Motor neuron (in vitro differentiated cells): ENCODE measurements at regions not wholly inside any gene's neighbourhood (a gene's known extent, or its start where the extent isn't known, plus 50 kb on each side); places are given as distances from the start of the nearest gene placed in this dataset.

Source experiments
- ATAC-seq, 8 experiments: fragments of 200-7000 bp; cut with Tn5 transposase; replicated peaks in 6 of 8; 2 replicates each; pipeline ENCODE4 v1.8.0; 2021; ENCODE audit warnings: mild to moderate bottlenecking in 8 of 8, moderate library complexity in 8 of 8
- H3K27ac ChIP-seq, 2 donors: fragments of 250-450 bp; sonication (Bioruptor Pico); 2 replicates each; pipeline ENCODE4 v1.9.0; 2021; ENCODE audit warnings: antibody characterized with exemption in 2 of 2, mild to moderate bottlenecking in 2 of 2, moderate library complexity in 1 of 2
- H3K4me1 ChIP-seq, 2 donors: fragments of 250-450 bp; sonication (Bioruptor Pico); replicated peaks in 1 of 2; 2 replicates each; pipeline ENCODE4 v1.6.1; 2021; ENCODE audit warnings: antibody characterized with exemption in 2 of 2, mild to moderate bottlenecking in 2 of 2, moderate library complexity in 1 of 2
- H3K4me3 ChIP-seq, 5 donors: fragments of 250-450 bp; sonication (Bioruptor Pico); 2 replicates each; pipeline ENCODE4 v1.9.0; 2021; ENCODE audit warnings: antibody characterized with exemption in 5 of 5, mild to moderate bottlenecking in 5 of 5, moderate library complexity in 4 of 5
- WGBS, 10 experiments: fragments of 450-650 bp; shearing (Covaris generic); methylation state at CpG; one replicate each; pipeline ENCODE4 v1.0.0; 2022; 5-methylcytosine and 5-hydroxymethylcytosine counted together
- in situ Hi-C, 9 experiments: fragments of 400-800 bp; cut with MboI; loops; one replicate each; pipeline ENCODE4 v1.15.0; 2021; ENCODE audit warnings: low sequenced_read_pairs in 9 of 9, low pct_unique_long_range_greater_than_20kb in 2 of 9; ENCODE audit not compliant: unreplicated experiment in 9 of 9

DNA sequence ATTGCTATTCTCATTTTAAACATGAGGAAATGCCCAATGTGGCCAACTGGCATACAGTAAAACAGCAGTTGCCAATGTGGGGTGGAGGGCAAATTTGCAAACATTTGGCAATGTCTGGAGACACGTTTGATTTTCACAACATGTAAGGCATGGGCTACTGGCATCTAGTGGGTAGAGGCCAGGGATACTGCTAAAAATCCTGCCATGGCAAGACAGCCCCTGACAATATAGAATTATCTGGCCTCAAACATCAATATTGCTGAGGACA is 168.6 kb downstream of the KCNE4 start:
- Histone ChIP-seq H3K27ac (no peak overlapping the region), H3K4me1 (peaks cover 8 to 9% of the 10 kb centered on the region in 2 donors), H3K4me3 (no peak overlapping the region)
- 0 to 33% (median 10%) methylated on average over 1 of the region's 1 CpG; no CpG with 5 or more reads in 6 of the 10 experiments for WGBS, 10 experiments
- in situ Hi-C loops, result no loop called here
- ATAC-seq, result no peak

DNA sequence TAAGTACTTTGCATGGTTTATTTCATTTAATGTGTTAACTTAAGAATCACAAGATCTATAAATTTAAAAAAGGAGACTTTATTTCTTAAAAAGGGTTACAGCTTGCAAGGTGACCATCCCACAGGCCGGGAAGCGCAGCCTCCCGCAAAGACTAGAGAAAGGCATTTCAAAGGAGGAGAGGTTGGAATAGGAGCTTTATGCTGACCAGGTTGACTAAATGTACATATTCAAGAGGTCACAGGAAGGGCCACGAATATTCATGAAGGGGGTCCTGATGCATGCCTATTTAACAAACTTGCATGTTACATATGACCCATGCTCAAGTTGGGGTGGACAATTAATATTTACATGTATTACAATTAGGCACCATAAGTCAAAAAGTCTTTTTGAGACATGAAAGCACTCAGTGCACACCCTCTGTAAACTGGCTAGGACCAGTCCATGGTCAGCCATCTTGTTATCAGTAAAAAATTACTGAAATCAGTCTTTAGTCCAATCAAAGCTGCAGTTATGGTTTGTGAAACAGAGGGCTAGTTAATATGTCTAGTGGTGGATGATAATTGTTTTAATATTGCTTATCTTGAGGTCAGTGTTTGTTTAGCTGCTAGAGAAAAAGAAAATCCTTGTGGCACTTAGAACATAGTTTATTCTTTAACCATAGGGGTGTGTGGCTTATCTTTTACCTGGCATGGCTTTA is 169.3 kb downstream of the KCNE4 start:
- ATAC-seq, result peak in 4 of 8 experiments; percentile 30 to 91 (median 90)
- Histone ChIP-seq H3K4me3 (no peak overlapping the region), H3K27ac (no peak overlapping the region), H3K4me1 (peaks cover 8 to 9% of the 10 kb centered on the region in 2 donors)
- WGBS, 10 experiments, result 7 to 90% (median 40%) methylated on average over 2 to 4 of the region's 4 CpGs; no CpG with 5 or more reads in 2 of the 10 experiments
- in situ Hi-C loops, result no loop called here

- WGBS, 10 experiments, result 72 to 100% (median 94%) methylated on average over 1 to 2 of the region's 2 CpGs; no CpG with 5 or more reads in 5 of the 10 experiments
- Histone ChIP-seq H3K4me3 (no peak overlapping the region), H3K4me1 (peaks cover 8 to 9% of the 10 kb centered on the region in 2 donors), H3K27ac (no peak overlapping the region)
- no peak for ATAC-seq
- in situ Hi-C loops, result no loop called here
Observed at GRCh38 chr2:223222397-223222796, 170.4 kb downstream of the KCNE4 start.

DNA sequence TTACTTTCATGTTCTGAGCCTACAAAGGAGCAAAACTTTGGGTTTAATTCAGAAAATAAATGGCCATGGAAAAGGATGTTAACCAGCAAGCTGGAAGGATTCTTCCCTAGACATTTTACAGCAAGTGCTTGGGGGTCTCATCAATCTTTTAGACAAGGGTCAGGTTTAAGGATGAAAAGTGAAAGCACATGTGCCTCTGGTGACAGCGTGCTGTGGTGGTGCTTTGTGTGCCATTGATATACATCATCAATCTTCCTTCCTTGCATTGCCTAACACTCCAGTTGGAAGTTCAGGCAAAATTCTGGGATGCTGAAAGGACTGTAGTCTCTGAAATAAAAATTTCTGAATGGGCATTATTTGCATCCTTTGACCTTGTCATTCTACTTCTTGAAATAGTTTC is 171.2 kb downstream of the KCNE4 start:
- Histone ChIP-seq H3K4me3 (no peak overlapping the region), H3K4me1 (peaks cover 8 to 9% of the 10 kb centered on the region in 2 donors), H3K27ac (no peak overlapping the region)
- in situ Hi-C loops, result no loop called here
- peak in 5 of 8 experiments; percentile 47 to 69 (median 54) for ATAC-seq
- WGBS, 10 experiments, result 0 to 20% (median 15%) methylated on average over 1 of the region's 1 CpG; no CpG with 5 or more reads in 6 of the 10 experiments

GRCh38 chr2:223225266-223225665 is 173.3 kb downstream of the KCNE4 start:
- no peak overlapping the region for H3K27ac ChIP-seq
- no peak for ATAC-seq
- in situ Hi-C loops, result no loop called here
- 31 to 100% (median 90%) methylated on average over 1 to 3 of the region's 3 CpGs; no CpG with 5 or more reads in 2 of the 10 experiments for WGBS, 10 experiments
- H3K4me1 ChIP-seq, result peaks cover 7 to 8% of the 10 kb centered on the region in 2 donors
- H3K4me3 ChIP-seq, result no peak overlapping the region

- no peak for ATAC-seq
- Histone ChIP-seq H3K27ac (no peak overlapping the region), H3K4me3 (no peak overlapping the region), H3K4me1 (peaks cover 0 to 8% of the 10 kb centered on the region in 2 donors)
- in situ Hi-C loops, result no loop called here
- WGBS, 10 experiments, result 0 to 89% (median 20%) methylated on average over 1 of the region's 1 CpG; no CpG with 5 or more reads in 3 of the 10 experiments
Observed at GRCh38 chr2:223226264-223226663, 174.3 kb downstream of the KCNE4 start.

GRCh38 chr2:223227338-223227737 is 175.3 kb downstream of the KCNE4 start:
- ATAC-seq, result peak in 1 of 8 experiments; percentile 70
- Histone ChIP-seq H3K27ac (no peak overlapping the region), H3K4me1 (peaks cover 0 to 8% of the 10 kb centered on the region in 2 donors), H3K4me3 (no peak overlapping the region)
- in situ Hi-C loops, result no loop called here
- WGBS, 10 experiments, result 0 to 100% (median 75%) methylated on average over 1 to 2 of the region's 2 CpGs; no CpG with 5 or more reads in 1 of the 10 experiments

DNA sequence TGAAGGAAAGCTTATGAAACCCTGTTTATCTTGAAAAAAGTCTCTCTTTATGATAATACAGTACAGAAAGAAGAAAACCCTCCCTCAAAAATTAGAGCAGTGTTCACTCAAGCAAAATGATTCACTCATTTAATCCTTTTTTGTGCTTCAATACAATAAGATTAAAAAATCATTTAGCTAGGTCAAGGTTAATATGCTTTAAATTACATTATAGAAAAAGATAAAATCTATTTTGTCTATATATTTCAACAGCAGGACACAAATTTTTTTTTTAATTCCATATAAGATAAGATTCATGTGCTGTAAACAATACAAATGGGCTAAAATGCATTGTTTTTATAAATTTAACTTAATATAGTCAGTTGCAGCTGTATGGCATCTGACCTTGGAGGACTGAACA is 176.9 kb downstream of the KCNE4 start:
- H3K27ac ChIP-seq, result no peak overlapping the region
- H3K4me1 ChIP-seq, result no peaks in the 10 kb centered on the region
- no peak overlapping the region for H3K4me3 ChIP-seq
- in situ Hi-C loops, result no loop called here
- ATAC-seq, result no peak

DNA sequence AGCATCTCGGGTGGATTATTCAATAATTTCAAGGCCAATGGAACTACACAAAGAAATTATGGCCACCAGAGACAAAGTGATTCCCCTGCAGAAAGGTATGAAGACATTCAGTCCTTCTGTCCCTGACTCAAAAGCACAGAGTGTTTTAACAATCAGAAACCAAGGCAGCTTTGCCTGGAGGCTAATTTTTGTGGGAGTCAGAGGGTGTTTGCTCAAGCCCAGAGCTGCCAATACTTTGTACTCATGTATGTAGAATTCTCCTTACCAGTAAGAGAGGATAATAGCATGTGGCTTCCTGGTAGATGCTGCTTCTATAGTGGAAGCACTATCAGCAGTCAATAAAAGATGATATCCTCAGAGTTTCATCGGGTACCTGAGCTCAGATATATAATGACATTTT is 178.4 kb downstream of the KCNE4 start:
- H3K4me3 ChIP-seq, result no peak overlapping the region
- H3K4me1 ChIP-seq, result no peaks in the 10 kb centered on the region
- WGBS, 10 experiments, result 36 to 100% (median 74%) methylated on average over 1 to 2 of the region's 2 CpGs; no CpG with 5 or more reads in 1 of the 10 experiments
- no peak overlapping the region for H3K27ac ChIP-seq
- ATAC-seq, result peak in 3 of 8 experiments; percentile 39 to 82 (median 56)
- in situ Hi-C loops, result no loop called here

DNA sequence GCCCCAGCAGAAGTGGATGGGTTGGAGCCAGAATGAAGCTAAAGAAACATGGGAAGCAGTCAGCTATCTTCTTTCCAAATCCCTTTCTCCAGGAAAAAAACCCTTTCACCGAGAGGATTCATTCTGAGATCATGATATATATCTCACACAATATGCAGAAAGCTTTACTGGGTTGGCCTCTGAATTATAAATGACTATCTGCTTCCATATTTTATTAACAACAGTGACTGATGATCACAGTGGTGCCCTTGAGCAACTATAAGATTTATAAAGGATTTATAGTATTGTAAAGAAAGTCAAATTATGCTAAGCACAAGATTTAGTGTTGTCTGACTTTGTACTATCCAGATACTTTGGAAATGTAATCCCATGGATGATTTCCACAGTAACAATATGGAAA is 180.3 kb downstream of the KCNE4 start:
- Histone ChIP-seq H3K27ac (no peak overlapping the region), H3K4me1 (no peaks in the 10 kb centered on the region), H3K4me3 (no peak overlapping the region)
- WGBS, 10 experiments, result 20 to 100% (median 41%) methylated on average over 1 of the region's 1 CpG; no CpG with 5 or more reads in 4 of the 10 experiments
- in situ Hi-C loops, result no loop called here
- peak in 4 of 8 experiments; percentile 7 to 50 (median 18) for ATAC-seq

GRCh38 chr2:223232896-223233295 is 180.9 kb downstream of the KCNE4 start:
- H3K27ac ChIP-seq, result no peak overlapping the region
- no peaks in the 10 kb centered on the region for H3K4me1 ChIP-seq
- ATAC-seq, result no peak
- in situ Hi-C loops, result no loop called here
- H3K4me3 ChIP-seq, result no peak overlapping the region
- 8 to 90% (median 78%) methylated on average over 1 to 2 of the region's 2 CpGs for WGBS, 10 experiments

DNA sequence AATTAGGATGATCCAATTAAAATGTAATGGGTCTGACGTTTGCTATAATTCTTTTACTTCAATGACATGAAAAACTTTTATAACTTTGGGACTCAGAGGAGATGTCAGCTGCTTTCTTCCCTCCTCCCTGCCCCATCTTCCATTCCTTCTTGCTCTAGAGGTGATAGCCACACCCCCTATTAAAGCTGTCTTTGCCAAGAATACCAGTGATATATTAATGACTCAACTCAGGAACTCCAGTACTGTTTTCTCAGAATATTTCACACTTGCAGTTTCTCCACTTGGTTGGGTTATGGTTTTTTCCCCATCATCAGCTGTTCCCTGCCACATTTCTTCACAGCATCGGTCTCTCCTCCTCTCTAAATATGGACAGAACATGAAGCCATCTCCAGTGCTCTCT is 184.0 kb downstream of the KCNE4 start:
- Histone ChIP-seq H3K27ac (no peak overlapping the region), H3K4me1 (no peaks in the 10 kb centered on the region), H3K4me3 (no peak overlapping the region)
- peak in 2 of 8 experiments; percentile 51 to 72 for ATAC-seq
- in situ Hi-C loops, result no loop called here
- 0 to 85% (median 55%) methylated on average over 1 to 2 of the region's 2 CpGs; no CpG with 5 or more reads in 1 of the 10 experiments for WGBS, 10 experiments

DNA sequence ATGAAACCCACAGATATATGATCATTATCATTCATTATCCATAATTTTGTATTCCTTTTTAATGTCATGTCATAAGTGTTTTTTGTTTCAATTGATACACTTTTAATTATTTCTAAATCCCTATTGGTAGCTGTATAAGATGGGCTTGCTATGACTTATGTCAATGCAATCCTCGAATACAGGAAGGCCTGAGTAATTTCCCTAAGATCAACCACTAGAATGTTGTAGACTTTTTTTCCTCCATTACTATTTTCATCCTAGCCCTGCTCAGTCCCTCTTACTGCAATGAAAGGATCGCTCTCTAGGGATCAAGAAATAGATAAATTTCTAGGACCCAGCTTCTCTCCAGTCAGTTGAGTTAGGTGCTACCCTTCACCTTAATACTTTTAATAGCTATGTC is 186.3 kb downstream of the KCNE4 start:
- no peak overlapping the region for H3K27ac ChIP-seq
- in situ Hi-C loops, result no loop called here
- no peak for ATAC-seq
- H3K4me1 ChIP-seq, result no peaks in the 10 kb centered on the region
- no peak overlapping the region for H3K4me3 ChIP-seq
- WGBS, 10 experiments, result 31 to 100% (median 89%) methylated on average over 1 to 2 of the region's 2 CpGs; no CpG with 5 or more reads in 2 of the 10 experiments

DNA sequence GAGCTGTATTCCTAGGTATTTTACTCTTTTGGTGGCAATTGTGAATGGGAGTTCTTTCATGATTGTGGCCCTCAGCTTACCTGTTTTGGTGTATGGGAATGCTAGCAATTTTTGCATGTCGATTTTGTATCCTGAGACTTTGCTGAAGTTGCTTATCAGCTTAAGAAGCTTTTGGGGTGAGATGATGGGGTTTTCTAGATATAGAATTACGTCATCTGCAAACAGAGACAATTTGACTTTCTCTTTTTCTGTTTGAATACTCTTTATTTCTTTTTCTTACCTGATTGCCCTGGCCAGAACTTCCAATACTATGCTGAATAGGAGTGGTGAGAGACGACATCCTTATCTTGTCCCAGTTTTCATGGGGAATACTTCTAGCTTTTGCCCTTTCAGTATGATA is 191.2 kb downstream of the KCNE4 start:
- no peaks in the 10 kb centered on the region for H3K4me1 ChIP-seq
- ATAC-seq, result no peak
- no peak overlapping the region for H3K4me3 ChIP-seq
- no peak overlapping the region for H3K27ac ChIP-seq
- WGBS, 10 experiments, result 17 to 81% (median 65%) methylated on average over 1 to 3 of the region's 3 CpGs; no CpG with 5 or more reads in 1 of the 10 experiments
- in situ Hi-C loops, result no loop called here
